ENCODE measurements at regions not wholly inside any gene's neighbourhood (a gene's known extent, or its start where the extent isn't known, plus 50 kb on each side); places are given as distances from the start of the nearest gene placed in this dataset.

GRCh38 chr4:66451741-66452140 is 781.5 kb upstream of the EPHA5 start:
- no peak overlapping the region for H3K4me3 Mint-ChIP-seq
- H3K36me3 Mint-ChIP-seq = no peaks in the 10 kb centered on the region
- H3K4me1 Mint-ChIP-seq (ENCODE audit: unreplicated experiment) = no peaks in the 10 kb centered on the region
- no peak overlapping the region for H3K27ac Mint-ChIP-seq
- H3K27me3 Mint-ChIP-seq = no peaks in the 10 kb centered on the region
- no peak for TF ChIP-seq CTCF (conservative IDR thresholded peaks at IDR 0.05)
- no peak for DNase-seq (ENCODE audit: extremely low spot score, unreplicated experiment)
- no peaks in the 10 kb centered on the region for H3K9me3 Mint-ChIP-seq

- no peaks in the 10 kb centered on the region for H3K4me1 Mint-ChIP-seq (ENCODE audit: unreplicated experiment)
- no peak for TF ChIP-seq CTCF (conservative IDR thresholded peaks at IDR 0.05)
Measured at GRCh38 chr4:66443008-66443407, 772.7 kb upstream of the EPHA5 start.

DNA sequence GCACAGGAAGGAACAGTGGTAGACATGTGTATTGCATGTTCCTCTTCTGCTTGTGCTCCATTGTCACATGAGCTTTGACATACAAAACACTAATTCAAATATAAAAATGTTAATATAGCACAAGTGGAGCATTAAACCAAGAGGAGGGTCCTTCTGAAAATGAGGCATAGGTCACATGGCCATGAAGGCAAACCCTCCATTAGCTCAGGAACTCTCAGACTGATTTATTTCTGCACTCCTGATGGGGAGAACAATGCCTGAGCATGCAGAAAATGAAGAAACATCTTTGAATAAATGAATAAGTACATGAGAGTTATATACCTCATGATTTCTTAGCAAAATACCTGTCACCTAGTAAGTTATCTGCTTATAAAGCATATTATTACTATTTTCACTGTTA is 769.2 kb upstream of the EPHA5 start:
- Mint-ChIP-seq H3K4me1 (ENCODE audit: unreplicated experiment) (no peaks in the 10 kb centered on the region), H3K36me3 (no peaks in the 10 kb centered on the region), H3K4me3 (no peak overlapping the region), H3K27me3 (no peaks in the 10 kb centered on the region), H3K27ac (no peak overlapping the region), H3K9me3 (no peaks in the 10 kb centered on the region)
- DNase-seq (ENCODE audit: extremely low spot score, unreplicated experiment) = no peak
- TF ChIP-seq CTCF (conservative IDR thresholded peaks at IDR 0.05) = peak; percentile 27

More at GRCh38 chr4:66443008-66443407, 772.7 kb upstream of the EPHA5 start:
- H3K27ac Mint-ChIP-seq = no peak overlapping the region
- no peak for DNase-seq (ENCODE audit: extremely low spot score, unreplicated experiment)
- no peak overlapping the region for H3K4me3 Mint-ChIP-seq
- no peaks in the 10 kb centered on the region for H3K27me3 Mint-ChIP-seq
- H3K9me3 Mint-ChIP-seq = no peaks in the 10 kb centered on the region
- H3K36me3 Mint-ChIP-seq = no peaks in the 10 kb centered on the region

DNA sequence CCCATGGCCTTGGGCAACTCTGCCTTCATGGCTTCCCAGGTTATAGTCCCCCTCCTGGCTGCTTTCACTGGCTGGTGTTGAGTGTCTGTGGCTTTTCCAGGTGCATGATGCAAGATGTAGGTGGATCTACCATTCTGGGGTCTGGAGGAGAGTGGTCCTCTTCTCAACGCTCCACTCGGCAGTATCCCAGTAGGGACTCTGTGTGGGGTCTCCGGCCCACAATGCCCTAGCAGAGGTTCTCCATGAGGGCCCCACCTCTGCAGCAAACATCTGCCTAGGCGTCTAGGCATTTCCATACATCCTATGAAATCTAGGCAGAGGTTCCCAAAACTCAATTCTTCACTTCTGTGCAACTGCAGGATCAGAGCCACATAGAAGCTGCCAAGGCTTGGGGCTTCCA is 763.4 kb upstream of the EPHA5 start:
- no peak overlapping the region for H3K4me3 Mint-ChIP-seq
- H3K36me3 Mint-ChIP-seq = no peaks in the 10 kb centered on the region
- H3K27ac Mint-ChIP-seq = no peak overlapping the region
- no peaks in the 10 kb centered on the region for H3K27me3 Mint-ChIP-seq
- H3K4me1 Mint-ChIP-seq (ENCODE audit: unreplicated experiment) = peaks cover 5% of the 10 kb centered on the region
- no peak for TF ChIP-seq CTCF (conservative IDR thresholded peaks at IDR 0.05)
- no peak for DNase-seq (ENCODE audit: extremely low spot score, unreplicated experiment)
- no peaks in the 10 kb centered on the region for H3K9me3 Mint-ChIP-seq

GRCh38 chr4:66430856-66431255 is 760.6 kb upstream of the EPHA5 start:
- H3K4me1 Mint-ChIP-seq (ENCODE audit: unreplicated experiment) = peaks cover 5% of the 10 kb centered on the region
- DNase-seq (ENCODE audit: extremely low spot score, unreplicated experiment) = no peak
- H3K4me3 Mint-ChIP-seq = no peak overlapping the region
- H3K27ac Mint-ChIP-seq = no peak overlapping the region
- TF ChIP-seq CTCF (conservative IDR thresholded peaks at IDR 0.05) = no peak
- H3K36me3 Mint-ChIP-seq = no peaks in the 10 kb centered on the region
- H3K27me3 Mint-ChIP-seq = no peaks in the 10 kb centered on the region
- H3K9me3 Mint-ChIP-seq = no peaks in the 10 kb centered on the region

- Mint-ChIP-seq H3K27ac (no peak overlapping the region), H3K36me3 (no peaks in the 10 kb centered on the region), H3K9me3 (no peaks in the 10 kb centered on the region), H3K4me3 (no peak overlapping the region), H3K27me3 (no peaks in the 10 kb centered on the region), H3K4me1 (ENCODE audit: unreplicated experiment) (peaks cover 5% of the 10 kb centered on the region)
- no peak for TF ChIP-seq CTCF (conservative IDR thresholded peaks at IDR 0.05)
- no peak for DNase-seq (ENCODE audit: extremely low spot score, unreplicated experiment)
Measured at GRCh38 chr4:66429276-66429675, 759.0 kb upstream of the EPHA5 start.
